ENCODE measurements at regions not wholly inside any gene's neighbourhood (a gene's known extent, or its start where the extent isn't known, plus 50 kb on each side); places are given as distances from the start of the nearest gene placed in this dataset.

GRCh38 chr10:129193148-129193547, 273.9 kb upstream of the MGMT start:
- no peak for TF ChIP-seq EZH2 (IDR thresholded peaks at IDR 0.05; ENCODE audit: borderline replicate concordance, low read length)
- TF ChIP-seq, protein P1, sequence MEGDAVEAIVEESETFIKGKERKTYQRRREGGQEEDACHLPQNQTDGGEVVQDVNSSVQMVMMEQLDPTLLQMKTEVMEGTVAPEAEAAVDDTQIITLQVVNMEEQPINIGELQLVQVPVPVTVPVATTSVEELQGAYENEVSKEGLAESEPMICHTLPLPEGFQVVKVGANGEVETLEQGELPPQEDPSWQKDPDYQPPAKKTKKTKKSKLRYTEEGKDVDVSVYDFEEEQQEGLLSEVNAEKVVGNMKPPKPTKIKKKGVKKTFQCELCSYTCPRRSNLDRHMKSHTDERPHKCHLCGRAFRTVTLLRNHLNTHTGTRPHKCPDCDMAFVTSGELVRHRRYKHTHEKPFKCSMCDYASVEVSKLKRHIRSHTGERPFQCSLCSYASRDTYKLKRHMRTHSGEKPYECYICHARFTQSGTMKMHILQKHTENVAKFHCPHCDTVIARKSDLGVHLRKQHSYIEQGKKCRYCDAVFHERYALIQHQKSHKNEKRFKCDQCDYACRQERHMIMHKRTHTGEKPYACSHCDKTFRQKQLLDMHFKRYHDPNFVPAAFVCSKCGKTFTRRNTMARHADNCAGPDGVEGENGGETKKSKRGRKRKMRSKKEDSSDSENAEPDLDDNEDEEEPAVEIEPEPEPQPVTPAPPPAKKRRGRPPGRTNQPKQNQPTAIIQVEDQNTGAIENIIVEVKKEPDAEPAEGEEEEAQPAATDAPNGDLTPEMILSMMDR (IDR thresholded peaks at IDR 0.05; ENCODE audit: low read length), result no peak
- Histone ChIP-seq H3K79me2 (ENCODE audit: insufficient read depth, low read length) (no peaks in the 10 kb centered on the region), H3K9me3 (ENCODE audit: low read length) (no peaks in the 10 kb centered on the region), H2AFZ (ENCODE audit: low read length) (no peak overlapping the region), H3F3A (ENCODE audit: insufficient read depth, low read length) (no peaks in the 10 kb centered on the region), H3K4me2 (ENCODE audit: low read length) (no peak overlapping the region), H3K36me3 (ENCODE audit: insufficient read depth, low read length) (no peaks in the 10 kb centered on the region), H3K27me3 (ENCODE audit: insufficient read depth, low read length) (no peaks in the 10 kb centered on the region), H3K9me2 (ENCODE audit: low read depth, low read length) (no peaks in the 10 kb centered on the region), H3K9ac (ENCODE audit: low read length) (no peak overlapping the region), H3K4me3 (ENCODE audit: low read depth, low read length, poor library complexity, severe bottlenecking) (no peak overlapping the region), H4K20me1 (ENCODE audit: insufficient read depth, low read length) (no peaks in the 10 kb centered on the region), H3K27ac (ENCODE audit: low read depth, low read length, poor library complexity, severe bottlenecking) (no peak overlapping the region), H3K4me1 (ENCODE audit: insufficient read depth, low read length, severe bottlenecking) (no peaks in the 10 kb centered on the region)

GRCh38 chr10:129194181-129194870, 272.7 kb upstream of the MGMT start:
- H3K27ac ChIP-seq (ENCODE audit: low read depth, low read length, poor library complexity, severe bottlenecking), result no peak overlapping the region
- no peak for TF ChIP-seq EZH2 (IDR thresholded peaks at IDR 0.05; ENCODE audit: borderline replicate concordance, low read length)
- TF ChIP-seq, protein P1 (IDR thresholded peaks at IDR 0.05; ENCODE audit: low read length), result no peak
- H2AFZ ChIP-seq (ENCODE audit: low read length), result no peak overlapping the region
- H3K4me3 ChIP-seq (ENCODE audit: low read depth, low read length, poor library complexity, severe bottlenecking), result no peak overlapping the region
- no peaks in the 10 kb centered on the region for H3K27me3 ChIP-seq (ENCODE audit: insufficient read depth, low read length)
- H3K4me1 ChIP-seq (ENCODE audit: insufficient read depth, low read length, severe bottlenecking), result no peaks in the 10 kb centered on the region
- H3K9me2 ChIP-seq (ENCODE audit: low read depth, low read length), result no peaks in the 10 kb centered on the region
- H3K9me3 ChIP-seq (ENCODE audit: low read length), result no peaks in the 10 kb centered on the region
- H3K36me3 ChIP-seq (ENCODE audit: insufficient read depth, low read length), result no peaks in the 10 kb centered on the region
- H3K79me2 ChIP-seq (ENCODE audit: insufficient read depth, low read length), result no peaks in the 10 kb centered on the region
- H3K9ac ChIP-seq (ENCODE audit: low read length), result no peak overlapping the region
- no peaks in the 10 kb centered on the region for H4K20me1 ChIP-seq (ENCODE audit: insufficient read depth, low read length)
- H3F3A ChIP-seq (ENCODE audit: insufficient read depth, low read length), result no peaks in the 10 kb centered on the region
- H3K4me2 ChIP-seq (ENCODE audit: low read length), result no peak overlapping the region

- Histone ChIP-seq H3K4me1 (ENCODE audit: insufficient read depth, low read length, severe bottlenecking) (no peaks in the 10 kb centered on the region), H3K4me2 (ENCODE audit: low read length) (no peak overlapping the region), H3K9ac (ENCODE audit: low read length) (no peak overlapping the region), H2AFZ (ENCODE audit: low read length) (no peak overlapping the region), H3F3A (ENCODE audit: insufficient read depth, low read length) (no peaks in the 10 kb centered on the region), H3K27ac (ENCODE audit: low read depth, low read length, poor library complexity, severe bottlenecking) (no peak overlapping the region), H3K9me3 (ENCODE audit: low read length) (no peaks in the 10 kb centered on the region), H4K20me1 (ENCODE audit: insufficient read depth, low read length) (no peaks in the 10 kb centered on the region), H3K79me2 (ENCODE audit: insufficient read depth, low read length) (no peaks in the 10 kb centered on the region), H3K4me3 (ENCODE audit: low read depth, low read length, poor library complexity, severe bottlenecking) (no peak overlapping the region), H3K27me3 (ENCODE audit: insufficient read depth, low read length) (no peaks in the 10 kb centered on the region), H3K9me2 (ENCODE audit: low read depth, low read length) (no peaks in the 10 kb centered on the region), H3K36me3 (ENCODE audit: insufficient read depth, low read length) (no peaks in the 10 kb centered on the region)
- TF ChIP-seq, protein P1 (IDR thresholded peaks at IDR 0.05; ENCODE audit: low read length), result no peak
- TF ChIP-seq EZH2 (IDR thresholded peaks at IDR 0.05; ENCODE audit: borderline replicate concordance, low read length), result no peak
Measured at GRCh38 chr10:129199826-129200225, 267.2 kb upstream of the MGMT start.
